H1 (cell line): ENCODE measurements at regions not wholly inside any gene's neighbourhood (a gene's known extent, or its start where the extent isn't known, plus 50 kb on each side); places are given as distances from the start of the nearest gene placed in this dataset.

Experiments used
- CTCF ChIA-PET: fragments of 300-600 bp; sonication (Branson Sonifier 250); formaldehyde crosslinking; loops from one replicate; lab custom pipeline; 2021; ENCODE audit not compliant: partially characterized antibody; lab: Charles Lee
- POLR2A ChIA-PET: fragments of 300-600 bp; sonication (Branson Sonifier 250); formaldehyde crosslinking; loops from one replicate; lab custom pipeline; 2021; ENCODE audit warnings: inconsistent platforms; ENCODE audit not compliant: partially characterized antibody; lab: Charles Lee
- DNase-seq, 2 experiments: peaks; one replicate each; pipeline versions ENCODE4 v3.0.0 to v3.0.0-alpha.2; 2010 to 2022; ENCODE audit warnings: low spot score in 2 of 2, low read depth in 1 of 2, mixed read lengths in 1 of 2
- FAIRE-seq: peaks from 2 replicates; lab custom pipeline; 2011; peaks lifted over from hg19 to GRCh38; lab: Jason Lieb, UNC
- H2AFZ ChIP-seq: 2 replicates; pipeline ENCODE4 v1.8.1; 2012; ENCODE audit warnings: low read length, inconsistent platforms
- H2AK5ac ChIP-seq: 2 replicates; pipeline ENCODE4 v1.6.1; 2013; ENCODE audit warnings: low read depth, low read length
- H2BK120ac ChIP-seq: replicated peaks from 2 replicates; pipeline ENCODE3; 2013; ENCODE audit warnings: low read depth, low read length, inconsistent platforms
- H2BK12ac ChIP-seq: 2 replicates; pipeline ENCODE4 v1.6.1; 2013; ENCODE audit warnings: low read depth, low read length
- H2BK15ac ChIP-seq: 2 replicates; pipeline ENCODE4 v1.6.1; 2013; ENCODE audit warnings: low read length
- H2BK20ac ChIP-seq: 2 replicates; pipeline ENCODE4 v1.6.1; 2013; ENCODE audit warnings: low read length
- H2BK5ac ChIP-seq: 2 replicates; pipeline ENCODE4 v1.6.1; 2013; ENCODE audit warnings: low read depth, low read length
- H3K14ac ChIP-seq: 2 replicates; pipeline ENCODE4 v1.6.1; 2013; ENCODE audit warnings: inconsistent platforms; ENCODE audit not compliant: insufficient read length
- H3K18ac ChIP-seq: 2 replicates; pipeline ENCODE4 v1.6.1; 2013; ENCODE audit warnings: low read length; ENCODE audit errors: extremely low read depth
- H3K23ac ChIP-seq: 2 replicates; pipeline ENCODE4 v1.6.1; 2013; ENCODE audit warnings: inconsistent platforms; ENCODE audit not compliant: insufficient read length
- H3K23me2 ChIP-seq: 2 replicates; pipeline ENCODE4 v1.6.1; 2013; ENCODE audit warnings: low read depth, low read length
- H3K27ac ChIP-seq: 2 replicates; pipeline ENCODE4 v1.6.1; 2011; ENCODE audit warnings: low read depth, low read length, inconsistent platforms
- H3K27me3 ChIP-seq, 4 experiments: replicated peaks in 1 of 4; 1 replicate in 1 of 4; 2 replicates in 3 of 4; pipeline versions ENCODE4 v1.6.1 to v1.8.1; 2011 to 2013; ENCODE audit warnings: low read length in 3 of 4, mild to moderate bottlenecking in 3 of 4, inconsistent platforms in 2 of 4, mixed read lengths in 2 of 4, moderate library complexity in 1 of 4; ENCODE audit not compliant: control insufficient read depth in 3 of 4, insufficient read depth in 3 of 4; ENCODE audit errors: extremely low read depth in 1 of 4
- H3K36me3 ChIP-seq, 4 experiments: 2 replicates each; pipeline versions ENCODE4 v1.6.1 to v1.8.1; 2011 to 2013; ENCODE audit warnings: mild to moderate bottlenecking in 4 of 4, low read length in 3 of 4, moderate library complexity in 2 of 4, control low read depth in 1 of 4, inconsistent platforms in 1 of 4; ENCODE audit not compliant: insufficient read depth in 4 of 4, control insufficient read depth in 2 of 4
- H3K4ac ChIP-seq: replicated peaks from 2 replicates; pipeline ENCODE3; 2013; ENCODE audit warnings: low read length, low read depth, mixed read lengths, inconsistent platforms; ENCODE audit not compliant: insufficient read length
- H3K4me1 ChIP-seq, 4 experiments: replicated peaks in 1 of 4; 1 replicate in 1 of 4; 2 replicates in 3 of 4; pipeline versions ENCODE4 v1.6.1 to v1.8.1; 2011 to 2013; ENCODE audit warnings: low read length in 3 of 4, inconsistent platforms in 2 of 4, mixed read lengths in 1 of 4; ENCODE audit not compliant: insufficient read depth in 4 of 4, control insufficient read depth in 3 of 4
- H3K4me2 ChIP-seq, 2 experiments: 2 replicates each; pipeline versions ENCODE4 v1.6.1 to v1.8.1; 2011 to 2013; ENCODE audit warnings: low read depth in 2 of 2, low read length in 2 of 2, control low read depth in 1 of 2, inconsistent platforms in 1 of 2, mild to moderate bottlenecking in 1 of 2; ENCODE audit not compliant: insufficient read depth in 1 of 2
- H3K4me3 ChIP-seq, 4 experiments: fragments of 200-600, 300-600 bp in 1 of 4; sonication (generic), shearing (Covaris generic), sonication (Bioruptor Twin) in 1 of 4; 2 replicates each; pipeline versions ENCODE4 v1.5.1 to v1.8.1; 2011 to 2016; ENCODE audit warnings: low read length in 4 of 4, low read depth in 3 of 4, control low read depth in 2 of 4, inconsistent platforms in 2 of 4, mild to moderate bottlenecking in 2 of 4, mixed read lengths in 1 of 4, moderate library complexity in 1 of 4; ENCODE audit not compliant: insufficient read depth in 2 of 4; ENCODE audit errors: extremely low read depth in 1 of 4
- H3K56ac ChIP-seq: replicated peaks from 2 replicates; pipeline ENCODE3; 2013; ENCODE audit warnings: low read depth, mild to moderate bottlenecking, mixed read lengths, low read length, inconsistent platforms; ENCODE audit not compliant: insufficient read length
- H3K79me1 ChIP-seq: 2 replicates; pipeline ENCODE4 v1.6.1; 2013; ENCODE audit warnings: low read depth, low read length, control low read depth
- H3K79me2 ChIP-seq, 2 experiments: 2 replicates each; pipeline versions ENCODE4 v1.6.1 to v1.8.1; 2012 to 2013; ENCODE audit warnings: low read length in 2 of 2, mild to moderate bottlenecking in 2 of 2, inconsistent platforms in 1 of 2; ENCODE audit not compliant: insufficient read depth in 2 of 2, control insufficient read depth in 1 of 2
- H3K9ac ChIP-seq, 4 experiments: replicated peaks in 1 of 4; 1 replicate in 1 of 4; 2 replicates in 3 of 4; pipeline versions ENCODE4 v1.6.1 to v1.8.1; 2011 to 2013; ENCODE audit warnings: low read depth in 3 of 4, low read length in 3 of 4, control low read depth in 2 of 4, mild to moderate bottlenecking in 2 of 4, moderate library complexity in 2 of 4, inconsistent platforms in 1 of 4; ENCODE audit errors: extremely low read depth in 1 of 4
- H3K9me3 ChIP-seq, 2 experiments: 2 replicates each; pipeline versions ENCODE4 v1.6.1 to v1.8.1; 2012 to 2013; ENCODE audit warnings: mild to moderate bottlenecking in 2 of 2, moderate library complexity in 2 of 2, control low read depth in 1 of 2, inconsistent platforms in 1 of 2, low read depth in 1 of 2, low read length in 1 of 2, mixed read lengths in 1 of 2; ENCODE audit not compliant: insufficient read depth in 2 of 2
- H4K20me1 ChIP-seq, 2 experiments: replicated peaks in 1 of 2; 2 replicates each; pipeline versions ENCODE3 to v1.8.1; 2011 to 2013; ENCODE audit warnings: inconsistent platforms in 2 of 2, low read length in 2 of 2, mild to moderate bottlenecking in 1 of 2; ENCODE audit not compliant: insufficient read depth in 2 of 2, control insufficient read depth in 1 of 2
- H4K5ac ChIP-seq: 2 replicates; pipeline ENCODE4 v1.6.1; 2013; ENCODE audit warnings: low read length, low read depth, mixed read lengths, inconsistent platforms; ENCODE audit not compliant: insufficient read length
- H4K8ac ChIP-seq: 2 replicates; pipeline ENCODE4 v1.8.0; 2013; ENCODE audit warnings: mild to moderate bottlenecking, moderate library complexity, low read length, inconsistent platforms; ENCODE audit not compliant: insufficient read depth; ENCODE audit errors: extremely low read depth
- H4K91ac ChIP-seq: replicated peaks from 2 replicates; pipeline ENCODE3; 2013; ENCODE audit warnings: low read length, mixed read lengths, inconsistent platforms; ENCODE audit not compliant: insufficient read length
- BACH1 ChIP-seq: IDR thresholded peaks from 2 replicates; pipeline ENCODE4 v1.6.1; 2012; ENCODE audit warnings: low read length, improper control_type of control experiment
- RBBP5 ChIP-seq: IDR thresholded peaks from 2 replicates; pipeline ENCODE4 v1.7.1; 2012; ENCODE audit warnings: low read depth, mild to moderate bottlenecking, inconsistent platforms, low read length, moderate library complexity, borderline replicate concordance
- RFX5 ChIP-seq: IDR thresholded peaks from 2 replicates; pipeline ENCODE4 v1.6.1; 2011; ENCODE audit warnings: low read depth, low read length, improper control_type of control experiment, borderline replicate concordance
- SUZ12 ChIP-seq: fragments of 200-600 bp; sonication (generic); IDR thresholded peaks from 2 replicates; pipeline ENCODE4 v1.6.1; 2012; ENCODE audit warnings: mild to moderate bottlenecking, inconsistent platforms, low read length, moderate library complexity, mixed read lengths
- TBP ChIP-seq: IDR thresholded peaks from 2 replicates; pipeline ENCODE4 v1.6.1; 2011; ENCODE audit warnings: low read depth, low read length, improper control_type of control experiment
- WGBS, 2 experiments: shearing (Covaris generic) in 1 of 2; methylation state at CpG; one replicate each; pipeline versions ENCODE4 v1.1.6 to v1.1.7; 2013 to 2015; ENCODE audit warnings: low lambda C conversion rate in 2 of 2, mixed read lengths in 2 of 2, inconsistent platforms in 1 of 2, low coverage in 1 of 2, missing lambda C conversion rate in 1 of 2; ENCODE audit not compliant: insufficient replicate concordance in 2 of 2, insufficient coverage in 1 of 2, insufficient read length in 1 of 2; ENCODE audit errors: extremely low coverage in 1 of 2, missing lambda C conversion rate in 1 of 2; 5-methylcytosine and 5-hydroxymethylcytosine counted together

DNA sequence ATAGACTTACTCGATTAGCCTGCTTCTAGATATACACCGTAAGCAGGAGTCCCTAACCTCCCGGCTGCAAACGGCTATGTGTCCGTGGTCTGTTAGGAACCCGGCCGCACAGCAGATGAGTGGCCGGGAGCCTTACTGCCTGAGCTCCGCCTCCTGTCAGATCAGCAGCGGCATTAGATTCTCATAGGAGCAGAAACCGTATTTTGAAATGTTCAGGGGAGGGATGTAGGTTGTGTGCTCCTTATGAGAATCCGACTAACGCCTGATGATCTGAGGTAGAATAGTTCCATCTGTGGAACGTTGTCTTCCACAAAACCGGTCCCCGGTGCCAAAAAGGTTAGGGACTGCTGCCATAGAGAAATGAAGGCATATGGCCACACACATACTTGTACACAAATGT, 1491.9 kb downstream of the SLITRK5 start:
- Histone ChIP-seq H2BK15ac (no peak overlapping the region), H2AK5ac (no peak overlapping the region), H3K27me3 (no peaks in the 10 kb centered on the region), H3K56ac (no peak overlapping the region), H3K18ac (no peak overlapping the region), H2BK5ac (no peak overlapping the region), H4K5ac (no peak overlapping the region), H3K4me3 (no peak overlapping the region), H3K79me1 (no peaks in the 10 kb centered on the region), H3K36me3 (no peaks in the 10 kb centered on the region), H4K8ac (no peak overlapping the region), H2BK12ac (no peak overlapping the region), H3K14ac (no peak overlapping the region), H3K23me2 (no peaks in the 10 kb centered on the region), H2AFZ (no peak overlapping the region), H3K4me2 (no peak overlapping the region), H4K20me1 (no peaks in the 10 kb centered on the region), H2BK120ac (no peak overlapping the region), H3K23ac (no peak overlapping the region), H4K91ac (no peak overlapping the region), H3K9me3 (no peaks in the 10 kb centered on the region), H3K9ac (no peak overlapping the region), H3K79me2 (no peaks in the 10 kb centered on the region), H3K4ac (no peak overlapping the region), H3K27ac (no peak overlapping the region), H3K4me1 (no peaks in the 10 kb centered on the region), H2BK20ac (no peak overlapping the region)
- POLR2A ChIA-PET = no interaction called here
- CTCF ChIA-PET = no interaction called here
- FAIRE-seq = no peak
- 97% methylated on average over 16 of the region's 16 CpGs; no CpG with 5 or more reads in 1 of the 2 experiments for WGBS, 2 experiments
- TF ChIP-seq BACH1 (no peak), SUZ12 (no peak), RBBP5 (no peak), RFX5 (no peak), TBP (no peak)
- DNase-seq = no peak
